ENCODE measurements at regions not wholly inside any gene's neighbourhood (a gene's known extent, or its start where the extent isn't known, plus 50 kb on each side); places are given as distances from the start of the nearest gene placed in this dataset.

DNA sequence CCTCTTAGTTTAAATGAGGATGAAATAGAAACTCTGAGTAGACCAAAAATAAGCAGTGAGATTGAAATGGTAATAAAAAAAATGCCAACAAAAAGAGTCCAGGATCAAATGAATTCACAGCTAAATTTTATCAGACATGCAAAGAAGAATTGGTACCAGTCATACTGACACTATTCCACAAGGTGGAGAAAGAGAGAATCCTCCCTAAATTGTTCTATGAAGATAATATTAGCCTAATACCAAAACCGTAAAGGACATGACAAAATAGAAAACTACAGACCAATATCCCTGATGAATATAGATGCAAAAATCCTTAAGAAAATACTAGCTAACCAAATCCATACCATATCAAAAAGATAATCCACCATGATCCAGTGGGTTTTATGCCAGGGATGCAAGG, 169.8 kb upstream of the CHORDC1 start:
- no CpG with 5 or more reads among the region's 1 CpG for WGBS (ENCODE audit: insufficient coverage)
- Histone ChIP-seq H3K27me3 (ENCODE audit: control insufficient read depth, insufficient read depth, low read length) (no peaks in the 10 kb centered on the region), H3K4me3 (ENCODE audit: low read length) (no peak overlapping the region), H3K36me3 (ENCODE audit: control insufficient read depth, insufficient read depth, low read length) (no peaks in the 10 kb centered on the region), H3K9me3 (ENCODE audit: control insufficient read depth, insufficient read depth, low read length) (no peaks in the 10 kb centered on the region), H3K27ac (ENCODE audit: low read length) (no peak overlapping the region), H3K4me1 (ENCODE audit: control insufficient read depth, insufficient read depth, low read length) (no peaks in the 10 kb centered on the region)
- peaks cover 0 to 4% of the 10 kb centered on the region in 2 donors for H3K9me3 Mint-ChIP-seq
- ATAC-seq, result no peak
- intact Hi-C loops (cut with micrococcal nuclease), result no loop called here
- H3K4me3 Mint-ChIP-seq, result no peak overlapping the region
- no peak overlapping the region for H3K27ac Mint-ChIP-seq
- DNase-seq, result no peak
- peaks cover 0 to 7% of the 10 kb centered on the region in 2 donors for H3K4me1 Mint-ChIP-seq
- H3K27me3 Mint-ChIP-seq (ENCODE audit: low read depth in 2 of 2), result no peaks in the 10 kb centered on the region
- no peaks in the 10 kb centered on the region for H3K36me3 Mint-ChIP-seq
- TF ChIP-seq, protein P1, sequence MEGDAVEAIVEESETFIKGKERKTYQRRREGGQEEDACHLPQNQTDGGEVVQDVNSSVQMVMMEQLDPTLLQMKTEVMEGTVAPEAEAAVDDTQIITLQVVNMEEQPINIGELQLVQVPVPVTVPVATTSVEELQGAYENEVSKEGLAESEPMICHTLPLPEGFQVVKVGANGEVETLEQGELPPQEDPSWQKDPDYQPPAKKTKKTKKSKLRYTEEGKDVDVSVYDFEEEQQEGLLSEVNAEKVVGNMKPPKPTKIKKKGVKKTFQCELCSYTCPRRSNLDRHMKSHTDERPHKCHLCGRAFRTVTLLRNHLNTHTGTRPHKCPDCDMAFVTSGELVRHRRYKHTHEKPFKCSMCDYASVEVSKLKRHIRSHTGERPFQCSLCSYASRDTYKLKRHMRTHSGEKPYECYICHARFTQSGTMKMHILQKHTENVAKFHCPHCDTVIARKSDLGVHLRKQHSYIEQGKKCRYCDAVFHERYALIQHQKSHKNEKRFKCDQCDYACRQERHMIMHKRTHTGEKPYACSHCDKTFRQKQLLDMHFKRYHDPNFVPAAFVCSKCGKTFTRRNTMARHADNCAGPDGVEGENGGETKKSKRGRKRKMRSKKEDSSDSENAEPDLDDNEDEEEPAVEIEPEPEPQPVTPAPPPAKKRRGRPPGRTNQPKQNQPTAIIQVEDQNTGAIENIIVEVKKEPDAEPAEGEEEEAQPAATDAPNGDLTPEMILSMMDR (IDR thresholded peaks at IDR 0.05), result no peak

DNA sequence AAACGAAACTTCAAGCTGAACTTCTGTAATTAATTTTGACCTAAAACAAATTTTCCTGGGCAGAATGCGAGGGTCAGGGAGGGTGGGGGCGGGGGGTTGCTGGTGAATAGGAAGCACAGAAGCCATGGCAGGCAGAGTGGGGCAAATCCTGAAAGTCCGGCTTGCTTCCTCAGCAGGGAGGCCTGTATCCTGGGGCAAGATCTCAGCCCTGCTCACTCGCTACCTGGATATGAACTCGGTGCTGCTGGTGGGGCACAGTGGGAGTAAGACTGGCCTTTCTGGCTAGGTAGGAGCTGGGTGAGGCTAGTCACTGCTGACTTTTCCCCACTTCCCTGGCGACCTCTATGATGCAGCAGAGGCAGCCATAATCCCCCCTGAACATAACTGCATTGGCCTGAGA, 168.9 kb upstream of the CHORDC1 start:
- H3K4me1 Mint-ChIP-seq, result peaks cover 0 to 7% of the 10 kb centered on the region in 2 donors
- Histone ChIP-seq H3K27me3 (ENCODE audit: control insufficient read depth, insufficient read depth, low read length) (no peaks in the 10 kb centered on the region), H3K9me3 (ENCODE audit: control insufficient read depth, insufficient read depth, low read length) (no peaks in the 10 kb centered on the region), H3K36me3 (ENCODE audit: control insufficient read depth, insufficient read depth, low read length) (no peaks in the 10 kb centered on the region), H3K27ac (ENCODE audit: low read length) (no peak overlapping the region), H3K4me3 (ENCODE audit: low read length) (no peak overlapping the region), H3K4me1 (ENCODE audit: control insufficient read depth, insufficient read depth, low read length) (no peaks in the 10 kb centered on the region)
- 72% methylated on average over 6 of the region's 7 CpGs for WGBS (ENCODE audit: insufficient coverage)
- no peak overlapping the region for H3K27ac Mint-ChIP-seq
- DNase-seq, result no peak
- H3K36me3 Mint-ChIP-seq, result no peaks in the 10 kb centered on the region
- peaks cover 0 to 4% of the 10 kb centered on the region in 2 donors for H3K9me3 Mint-ChIP-seq
- no peak overlapping the region for H3K4me3 Mint-ChIP-seq
- intact Hi-C loops (cut with micrococcal nuclease), result no loop called here
- no peaks in the 10 kb centered on the region for H3K27me3 Mint-ChIP-seq (ENCODE audit: low read depth in 2 of 2)
- ATAC-seq, result no peak
- TF ChIP-seq, protein P1 (IDR thresholded peaks at IDR 0.05), result no peak

DNA sequence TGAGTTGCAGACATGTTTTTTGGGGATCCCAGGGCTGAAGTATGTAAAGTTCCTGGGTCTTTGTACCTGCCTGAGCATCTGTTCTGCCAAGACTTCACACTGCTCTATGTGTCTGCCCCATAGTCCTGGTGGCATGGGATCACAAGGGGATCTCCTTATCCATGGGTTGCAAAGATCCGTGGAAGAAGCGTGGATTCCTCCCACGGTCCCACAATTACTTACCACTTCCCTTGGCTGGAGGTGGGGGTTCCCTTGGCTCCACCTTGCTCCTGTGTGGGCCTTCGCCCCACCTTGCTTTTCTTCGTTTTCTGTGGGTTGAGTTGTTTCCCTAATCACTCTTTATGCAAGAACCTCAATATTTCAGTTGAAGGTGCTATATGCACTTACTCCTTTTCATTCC, 157.4 kb upstream of the CHORDC1 start:
- no peak for ATAC-seq
- peaks cover 12 to 22% of the 10 kb centered on the region in 2 donors for H3K9me3 Mint-ChIP-seq
- H3K36me3 Mint-ChIP-seq, result no peaks in the 10 kb centered on the region

DNA sequence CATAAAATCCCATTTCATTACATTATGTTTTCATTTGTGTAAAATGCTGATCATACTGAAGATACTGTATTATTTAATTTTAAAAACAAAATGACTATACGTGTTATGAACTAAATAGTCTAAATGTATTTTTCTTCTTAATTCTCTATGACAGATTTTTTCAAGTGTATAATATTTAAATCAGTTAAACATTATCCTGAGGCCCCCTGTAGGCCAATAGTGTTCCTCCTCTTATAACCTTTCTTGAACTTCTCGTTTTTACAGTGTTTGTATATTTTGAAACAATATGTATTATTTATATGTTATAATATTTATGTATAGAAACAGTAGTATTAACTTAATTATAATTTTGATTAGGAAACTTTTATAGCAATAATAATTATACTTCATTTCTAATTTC, 151.1 kb upstream of the CHORDC1 start:
- Histone ChIP-seq H3K27ac (ENCODE audit: low read length) (no peak overlapping the region), H3K27me3 (ENCODE audit: control insufficient read depth, insufficient read depth, low read length) (no peaks in the 10 kb centered on the region), H3K4me3 (ENCODE audit: low read length) (no peak overlapping the region), H3K36me3 (ENCODE audit: control insufficient read depth, insufficient read depth, low read length) (no peaks in the 10 kb centered on the region), H3K4me1 (ENCODE audit: control insufficient read depth, insufficient read depth, low read length) (no peaks in the 10 kb centered on the region), H3K9me3 (ENCODE audit: control insufficient read depth, insufficient read depth, low read length) (no peaks in the 10 kb centered on the region)
- DNase-seq, result no peak
- intact Hi-C loops (cut with micrococcal nuclease), result no loop called here
- H3K36me3 Mint-ChIP-seq, result no peaks in the 10 kb centered on the region
- no peak overlapping the region for H3K27ac Mint-ChIP-seq
- no peak overlapping the region for H3K4me3 Mint-ChIP-seq
- H3K4me1 Mint-ChIP-seq, result no peaks in the 10 kb centered on the region
- TF ChIP-seq, protein P1 (IDR thresholded peaks at IDR 0.05), result no peak
- H3K27me3 Mint-ChIP-seq (ENCODE audit: low read depth in 2 of 2), result no peaks in the 10 kb centered on the region
- H3K9me3 Mint-ChIP-seq, result peaks cover 2 to 15% of the 10 kb centered on the region in 2 donors
- WGBS (ENCODE audit: insufficient coverage), result no CpG with 5 or more reads among the region's 2 CpGs
- no peak for ATAC-seq

More for the DNA sequence above, 157.4 kb upstream of the CHORDC1 start:
- Histone ChIP-seq H3K27ac (ENCODE audit: low read length) (no peak overlapping the region), H3K27me3 (ENCODE audit: control insufficient read depth, insufficient read depth, low read length) (no peaks in the 10 kb centered on the region), H3K4me1 (ENCODE audit: control insufficient read depth, insufficient read depth, low read length) (no peaks in the 10 kb centered on the region), H3K36me3 (ENCODE audit: control insufficient read depth, insufficient read depth, low read length) (no peaks in the 10 kb centered on the region), H3K4me3 (ENCODE audit: low read length) (no peak overlapping the region), H3K9me3 (ENCODE audit: control insufficient read depth, insufficient read depth, low read length) (peaks cover 10% of the 10 kb centered on the region)
- intact Hi-C loops (cut with micrococcal nuclease), result no loop called here
- 80% methylated on average over 5 of the region's 5 CpGs for WGBS (ENCODE audit: insufficient coverage)
- DNase-seq, result no peak
- TF ChIP-seq, protein P1 (IDR thresholded peaks at IDR 0.05), result no peak
- Mint-ChIP-seq H3K4me3 (no peak overlapping the region), H3K27me3 (ENCODE audit: low read depth in 2 of 2) (no peaks in the 10 kb centered on the region), H3K27ac (no peak overlapping the region), H3K4me1 (no peaks in the 10 kb centered on the region)

Measured in natural killer cell (primary cell).